ENCODE measurements at regions not wholly inside any gene's neighbourhood (a gene's known extent, or its start where the extent isn't known, plus 50 kb on each side); places are given as distances from the start of the nearest gene placed in this dataset.

DNA sequence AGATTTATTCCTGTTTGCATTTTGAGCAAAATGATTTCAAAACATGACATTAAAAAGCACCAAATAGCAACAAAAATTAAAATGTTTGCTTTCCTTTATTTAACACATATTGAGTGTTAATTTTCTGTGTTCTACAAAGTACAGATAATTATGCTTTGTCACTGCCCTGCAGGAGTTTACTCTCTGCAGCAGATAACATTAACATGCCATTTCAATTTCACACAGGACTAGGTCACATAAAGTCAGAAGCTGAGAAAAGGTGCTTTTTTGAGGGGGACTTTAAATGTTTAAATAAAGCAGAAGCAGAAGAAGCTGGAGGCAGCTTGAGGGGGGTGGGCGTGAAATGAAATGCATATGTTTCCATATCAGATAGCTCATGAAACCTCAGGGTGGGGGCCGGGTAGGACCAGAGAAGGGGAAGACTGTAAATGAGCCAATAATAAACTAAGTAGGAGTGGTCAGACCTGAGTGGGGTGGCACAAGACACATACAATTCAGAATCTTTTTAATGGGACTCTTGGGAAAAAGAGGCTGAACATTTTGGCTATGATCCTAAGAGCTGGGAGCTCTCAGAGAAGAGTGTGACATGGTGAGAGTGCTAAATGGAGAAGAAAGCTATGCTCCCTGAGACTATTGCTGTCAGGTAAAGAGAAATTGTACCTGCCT, 387.5 kb downstream of the FAM170A start:
- peak; percentile 5 for DNase-seq

DNA sequence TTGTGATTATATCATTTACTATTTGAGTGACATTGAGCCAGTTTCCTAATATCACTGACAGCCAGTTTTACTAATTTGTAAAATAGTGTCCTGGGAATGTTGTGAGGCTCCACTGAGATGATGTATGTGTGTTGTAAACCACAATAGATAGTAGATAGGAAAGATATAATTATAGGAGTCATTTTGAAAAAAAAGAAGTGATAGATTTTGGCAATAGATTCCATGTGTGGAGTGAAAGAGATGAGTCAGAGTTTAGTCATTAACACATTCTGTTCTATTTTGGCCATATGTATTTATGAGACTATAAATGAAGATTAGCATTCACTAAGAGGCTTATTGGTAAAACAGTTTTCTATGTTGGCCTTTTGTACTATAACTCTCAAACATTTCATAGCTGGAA, 388.2 kb downstream of the FAM170A start:
- peak; percentile 52 for DNase-seq

DNA sequence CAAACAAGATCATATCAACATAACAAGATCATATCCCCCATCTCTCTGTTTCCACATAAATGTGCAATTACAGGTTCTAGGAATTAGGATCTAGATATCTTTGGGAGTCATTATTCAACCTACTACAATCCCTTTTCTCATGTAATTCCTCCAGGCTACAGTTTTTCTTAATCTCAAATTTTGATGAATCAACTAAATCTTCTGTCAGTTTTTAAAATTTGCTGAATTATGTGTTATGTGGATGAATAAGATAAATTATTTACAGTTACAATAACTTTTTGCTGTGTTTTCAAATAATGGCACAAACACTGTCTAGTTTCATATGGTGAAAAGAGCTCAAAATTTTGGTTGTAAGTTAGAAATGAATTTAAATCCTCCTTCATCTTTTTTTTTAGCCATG, 405.8 kb downstream of the FAM170A start:
- DNase-seq, result no peak

DNA sequence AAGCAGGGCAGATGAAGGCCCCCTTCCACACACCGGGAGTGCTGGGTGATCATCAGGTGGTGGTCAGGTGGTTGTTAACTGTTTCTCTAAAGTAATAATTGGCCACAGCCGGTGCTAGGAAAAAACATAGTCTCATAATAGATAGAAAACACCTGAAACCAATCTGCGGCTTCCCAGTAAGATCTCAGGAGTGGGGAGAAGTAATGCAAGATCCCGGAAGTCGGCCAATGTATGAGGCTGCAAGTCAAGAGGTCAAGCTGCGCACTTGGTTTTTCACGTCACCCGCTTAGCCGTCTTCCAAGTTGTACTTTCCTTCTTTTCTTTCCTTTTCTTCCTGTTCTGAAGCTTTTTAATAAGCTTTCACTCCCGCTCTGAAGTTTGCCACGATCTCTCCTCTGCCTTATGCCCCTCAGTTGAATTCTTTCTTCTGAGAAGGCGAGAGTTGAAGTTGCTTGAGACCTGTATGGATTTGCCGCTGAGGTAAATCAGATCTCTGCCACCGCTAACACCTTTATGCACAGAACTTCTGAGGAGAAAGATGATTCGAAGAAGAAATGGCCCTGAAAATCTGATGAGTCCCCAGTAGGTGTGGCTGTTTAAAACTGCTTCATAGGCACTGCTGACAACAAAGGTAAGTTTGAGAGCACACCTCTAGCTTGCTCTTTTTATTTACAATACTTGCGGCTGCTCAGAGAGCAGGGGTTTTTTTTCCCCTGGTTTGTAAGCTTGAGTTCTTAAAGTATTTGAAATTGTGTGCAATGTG, 406.6 kb downstream of the FAM170A start:
- no peak for DNase-seq

DNA sequence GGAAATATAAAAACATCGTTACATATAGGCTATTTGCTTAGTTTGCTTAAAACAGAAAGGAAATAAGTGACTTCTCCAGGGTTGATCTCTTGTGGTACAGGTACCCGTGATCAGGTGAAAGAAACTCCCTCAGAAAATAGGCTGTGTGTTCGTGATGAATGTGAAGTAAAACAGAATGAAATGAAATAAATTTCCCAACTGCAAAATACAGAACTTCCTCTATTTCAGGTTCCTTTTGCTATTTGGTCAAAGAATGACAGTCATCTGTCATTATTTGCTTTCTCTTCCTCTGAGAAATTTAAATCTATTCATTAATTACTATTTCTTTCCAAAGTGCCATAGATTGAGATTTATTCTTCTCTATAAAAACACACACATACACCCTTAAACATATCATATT, 408.1 kb downstream of the FAM170A start:
- DNase-seq, result no peak

DNA sequence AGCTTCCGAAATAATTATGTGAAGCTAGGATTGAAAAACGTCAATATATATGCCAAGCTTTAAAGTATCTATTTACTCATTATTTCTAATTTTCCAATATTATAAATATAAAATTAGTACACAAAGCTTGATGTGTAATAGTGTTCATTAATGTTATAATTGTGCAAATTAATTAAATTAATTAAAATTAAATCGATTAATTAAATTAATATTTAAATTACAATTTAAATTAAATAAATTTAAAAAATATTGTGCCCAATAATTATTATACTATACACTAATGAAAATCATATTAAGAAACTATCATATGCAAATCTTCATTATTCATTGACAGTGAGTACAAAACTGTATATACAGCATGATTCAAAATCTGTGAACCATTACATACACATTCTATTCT, 409.8 kb downstream of the FAM170A start:
- no peak for DNase-seq

DNA sequence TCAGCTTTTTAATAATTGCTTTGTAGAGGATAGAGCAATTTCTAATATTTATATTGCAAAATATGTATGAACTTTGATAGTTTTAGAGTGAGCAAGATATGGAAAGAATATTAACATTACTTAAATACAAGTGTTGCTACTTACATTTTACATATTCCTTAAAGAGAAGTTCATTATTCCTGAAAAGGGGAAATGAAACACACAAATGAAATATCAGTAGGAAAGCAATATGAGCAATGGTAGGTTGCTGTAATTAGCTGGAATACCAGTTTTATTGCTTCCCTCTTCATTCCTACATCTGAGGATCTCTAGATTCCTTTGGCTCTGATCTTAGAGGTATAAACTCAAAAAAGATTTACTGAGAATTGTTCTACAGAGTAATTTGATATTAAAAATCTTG, 414.1 kb downstream of the FAM170A start:
- no peak for DNase-seq

DNA sequence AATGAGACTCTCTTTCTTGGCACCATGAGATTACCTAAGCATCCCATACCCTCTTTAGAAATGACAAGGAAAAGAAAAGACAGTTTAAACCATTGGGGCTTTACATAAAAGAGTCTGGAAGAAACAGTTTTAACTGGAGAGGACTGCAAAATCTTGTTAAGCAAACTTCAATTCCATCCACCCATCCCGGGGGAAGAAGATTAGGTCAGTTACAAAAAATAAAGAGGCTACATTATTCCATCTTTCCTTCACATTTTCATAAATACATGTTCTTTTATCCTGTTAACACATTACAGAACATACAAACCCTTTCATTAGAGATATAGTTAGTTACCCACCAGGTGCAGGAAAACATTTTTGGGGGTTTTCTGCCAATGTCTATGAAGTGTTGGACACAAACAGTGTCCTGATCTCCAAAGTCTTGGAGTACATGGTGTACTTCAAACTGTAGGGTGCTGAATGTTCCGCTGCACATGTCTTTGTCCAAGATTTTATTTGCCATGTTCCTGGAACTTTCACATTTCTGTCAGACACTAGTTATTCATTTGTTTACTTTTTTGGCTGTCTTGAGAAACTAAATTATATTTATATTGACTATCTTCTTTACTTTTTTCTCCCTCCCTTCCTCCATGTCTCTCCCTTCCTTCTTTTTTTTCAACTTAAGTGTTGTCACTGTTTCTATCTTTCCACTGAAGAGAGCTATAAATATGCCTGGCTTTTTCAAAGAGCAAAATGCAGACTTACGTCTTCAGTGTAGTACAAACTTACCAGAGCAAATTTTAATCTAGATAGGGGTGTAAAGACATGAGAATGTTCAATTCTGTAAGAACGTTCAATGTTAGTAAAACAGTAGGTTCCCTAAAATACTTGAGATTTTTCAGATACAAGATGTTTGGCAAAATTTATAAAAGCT, 410.9 kb upstream of the PRR16 start:
- DNase-seq, result no peak

DNA sequence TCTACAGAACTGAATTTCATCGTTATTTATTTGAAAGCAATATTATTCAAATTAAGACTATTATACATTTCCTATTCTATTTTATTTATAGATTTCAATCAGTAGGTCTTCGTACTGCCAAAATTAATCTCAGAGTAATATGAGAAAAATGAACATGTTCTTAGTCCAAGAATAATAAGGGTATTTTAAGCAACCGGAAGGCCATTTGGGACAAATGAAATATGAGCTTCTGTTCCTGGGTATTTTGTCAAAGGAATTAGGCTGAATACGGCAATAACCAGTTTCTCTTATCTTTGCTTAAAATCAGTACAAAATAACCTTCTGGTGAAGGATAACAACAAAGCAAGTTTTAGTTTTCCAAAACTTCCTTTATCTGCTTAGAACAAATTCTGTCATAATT, 410.3 kb upstream of the PRR16 start:
- no peak for DNase-seq

DNA sequence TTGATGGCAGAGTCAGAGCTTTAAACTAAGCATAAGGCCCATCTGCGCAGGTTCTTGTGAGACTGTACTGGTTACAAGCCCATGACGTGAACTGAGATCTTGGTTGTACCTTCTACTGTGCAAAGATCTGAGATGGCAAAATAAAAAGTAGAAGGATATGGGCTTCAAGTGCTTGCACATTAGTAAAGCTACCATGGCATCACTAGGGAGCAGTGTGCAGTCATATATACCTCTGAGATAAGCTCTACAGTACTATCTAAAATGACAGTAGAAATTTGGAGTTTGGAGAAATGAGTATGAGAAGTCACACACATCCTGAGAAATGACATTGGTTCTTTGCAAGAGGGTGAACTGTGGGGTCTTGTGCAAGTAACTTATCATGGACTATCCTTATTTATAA, 408.2 kb upstream of the PRR16 start:
- DNase-seq, result peak; percentile 64

DNA sequence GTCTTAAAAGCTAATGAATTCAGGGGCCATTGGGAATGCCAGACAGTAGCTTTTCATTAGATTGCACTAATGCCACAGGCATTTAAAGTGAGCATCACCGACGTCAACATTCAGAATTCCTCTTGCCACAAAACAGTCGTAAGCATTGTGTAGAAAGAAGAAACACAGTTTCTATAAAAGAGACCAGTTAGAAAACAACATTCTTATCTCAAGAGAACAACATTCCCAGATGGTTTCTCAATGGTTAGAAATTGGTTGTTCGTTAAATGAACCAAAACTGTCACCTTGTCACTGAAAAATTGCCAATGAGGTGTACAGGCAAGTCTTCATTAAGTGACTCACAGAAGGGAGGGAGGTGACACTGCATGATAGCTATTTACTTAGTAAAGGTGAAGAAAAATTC, 401.6 kb upstream of the PRR16 start:
- peak; percentile 58 for DNase-seq

DNA sequence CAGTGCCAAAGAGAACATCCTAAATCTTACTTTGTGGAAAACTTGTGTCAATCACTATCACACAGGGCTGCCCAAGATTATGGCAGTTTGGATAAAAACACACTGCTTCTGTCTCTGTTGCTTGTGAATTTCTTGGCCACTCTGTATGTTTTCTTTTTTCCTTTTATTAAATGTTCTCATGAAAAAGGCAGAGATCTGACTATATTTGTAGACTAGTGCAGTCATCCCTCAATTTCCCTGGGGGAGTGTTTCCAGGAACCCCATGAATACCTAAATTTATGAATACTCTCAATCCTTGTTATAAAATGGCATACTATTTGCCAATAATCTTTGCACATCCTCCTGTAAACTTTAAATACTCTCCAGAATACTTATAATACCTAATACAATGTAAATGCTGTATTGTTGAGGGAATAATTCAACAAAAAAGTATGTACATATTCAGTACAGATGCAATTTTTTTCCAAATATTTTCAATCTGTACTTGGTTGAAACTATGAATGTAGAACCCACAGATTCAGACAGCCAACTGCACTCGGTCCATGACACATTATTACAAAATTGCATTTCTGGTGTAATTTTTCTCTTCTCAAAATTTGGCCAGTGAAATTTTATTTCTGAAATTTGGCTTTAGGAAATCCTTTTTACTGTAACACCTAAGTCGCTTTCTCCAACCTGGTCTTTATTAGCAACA, 391.9 kb upstream of the PRR16 start:
- no peak for DNase-seq

DNA sequence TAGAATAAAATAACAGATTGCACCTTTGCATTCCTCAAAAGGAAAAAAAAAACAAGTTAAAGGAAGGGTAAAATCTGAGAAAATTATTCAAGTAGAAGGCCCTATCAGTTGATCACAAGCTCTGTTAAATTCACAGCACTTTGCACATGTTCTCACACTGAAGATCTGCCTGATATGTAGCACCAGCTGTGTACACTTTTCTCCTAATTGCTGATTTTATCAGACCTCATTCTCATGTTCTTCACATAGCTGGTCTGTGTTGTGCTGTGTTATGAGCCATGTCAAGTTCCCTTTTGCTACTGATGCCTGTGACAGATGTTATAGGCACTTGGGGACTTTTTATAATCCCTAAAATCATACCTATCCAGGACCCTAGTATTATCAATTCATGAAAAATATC, 390.4 kb upstream of the PRR16 start:
- no peak for DNase-seq

DNA sequence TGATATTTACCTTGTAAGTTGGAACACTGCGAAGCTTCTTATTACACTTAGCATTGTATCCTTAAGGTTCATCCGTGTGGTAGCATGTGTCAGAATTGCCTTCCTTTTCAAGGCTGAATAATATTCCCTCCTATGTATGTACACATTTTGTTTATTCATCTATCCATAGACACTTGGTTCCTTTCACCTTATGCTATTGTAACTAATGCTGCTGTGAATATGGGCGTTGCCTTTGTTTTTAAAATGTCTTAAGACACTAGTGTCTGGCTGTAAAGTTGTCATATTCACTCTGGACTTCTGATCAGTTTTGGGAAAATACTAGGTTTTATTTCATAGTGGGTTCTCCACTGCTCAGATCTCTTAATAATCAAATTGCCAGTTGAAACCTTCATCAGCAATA, 383.3 kb upstream of the PRR16 start:
- no peak for DNase-seq

DNA sequence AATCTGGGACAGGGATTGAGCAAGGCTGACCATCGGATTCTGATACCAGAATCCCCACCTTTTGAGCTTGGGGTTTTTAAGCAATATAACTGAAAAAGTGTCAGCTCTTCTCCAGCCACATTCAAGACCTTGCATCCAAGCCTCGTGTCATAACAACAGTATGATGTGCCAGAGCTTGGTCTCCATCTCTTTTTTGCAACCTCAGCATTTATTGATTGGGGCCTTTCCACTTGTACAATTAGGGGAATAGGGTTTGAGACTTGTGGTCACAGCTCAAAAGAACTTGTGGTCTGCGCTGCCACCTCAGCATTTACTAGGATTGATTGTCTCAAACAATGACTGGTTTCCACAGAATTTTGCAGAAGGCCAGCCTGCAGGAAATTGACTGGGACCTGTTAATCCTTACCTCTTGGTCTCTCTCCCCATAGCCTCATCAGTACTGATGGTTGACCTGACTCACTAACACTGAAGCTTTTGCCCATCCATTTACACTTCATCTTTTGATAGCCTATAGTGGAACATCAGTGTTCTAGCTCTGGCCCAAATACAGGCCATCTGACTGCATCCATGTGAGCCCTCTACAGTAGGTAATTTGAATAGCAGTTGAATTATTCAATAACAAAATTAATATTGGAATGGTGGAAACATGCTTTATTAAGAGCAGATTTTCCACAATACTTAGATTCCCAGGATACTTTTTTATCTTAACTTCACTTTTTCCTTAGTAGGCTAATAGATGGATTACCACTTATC, 381.6 kb upstream of the PRR16 start:
- DNase-seq, result no peak

DNA sequence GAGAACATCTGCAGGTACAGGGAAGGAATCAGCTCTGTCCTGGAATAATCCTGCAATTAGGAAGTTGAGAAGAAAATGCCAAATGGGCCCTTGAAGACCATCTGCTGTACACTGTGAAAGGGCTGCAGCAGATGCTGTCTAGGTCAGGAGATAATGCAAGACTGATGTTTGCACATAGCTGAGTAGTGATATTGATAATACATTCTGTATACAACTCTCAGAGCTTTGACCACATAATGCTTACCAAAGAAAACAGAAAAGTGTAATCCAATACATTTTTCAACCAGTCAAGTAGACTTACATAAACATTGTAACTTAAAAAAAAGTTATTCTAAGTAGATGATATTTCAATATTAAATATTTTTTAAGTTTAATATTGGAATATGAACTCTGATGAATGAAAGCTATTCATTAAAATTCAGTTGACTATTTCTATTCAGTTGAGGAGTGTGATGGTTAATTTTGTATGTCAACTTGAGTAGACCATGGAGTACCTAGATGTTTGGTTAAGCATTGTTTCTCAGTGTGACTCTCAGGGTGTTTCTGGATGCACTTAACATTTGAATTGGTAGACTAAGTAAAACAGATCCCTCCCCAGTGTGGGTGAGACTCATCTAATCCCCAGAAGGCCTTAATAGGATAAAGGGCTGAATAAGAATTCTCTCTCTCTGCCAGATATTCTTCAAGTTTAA, 380.1 kb upstream of the PRR16 start:
- no peak for DNase-seq

DNA sequence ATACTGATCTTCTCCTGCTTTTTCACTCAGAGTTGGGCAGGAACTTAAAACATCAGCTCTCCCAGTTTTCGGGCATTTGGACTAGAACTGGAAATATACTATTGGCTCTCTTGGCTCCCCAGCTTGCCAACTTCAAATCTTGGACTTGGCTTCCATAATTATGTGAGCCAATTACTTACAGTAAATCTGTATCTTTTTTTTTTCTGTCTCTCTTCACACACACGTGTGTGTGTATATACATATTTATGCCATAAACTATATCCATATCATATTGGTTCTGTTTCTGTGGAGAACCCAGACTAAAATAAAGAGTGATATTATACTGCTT, 379.6 kb upstream of the PRR16 start:
- DNase-seq, result no peak

DNA sequence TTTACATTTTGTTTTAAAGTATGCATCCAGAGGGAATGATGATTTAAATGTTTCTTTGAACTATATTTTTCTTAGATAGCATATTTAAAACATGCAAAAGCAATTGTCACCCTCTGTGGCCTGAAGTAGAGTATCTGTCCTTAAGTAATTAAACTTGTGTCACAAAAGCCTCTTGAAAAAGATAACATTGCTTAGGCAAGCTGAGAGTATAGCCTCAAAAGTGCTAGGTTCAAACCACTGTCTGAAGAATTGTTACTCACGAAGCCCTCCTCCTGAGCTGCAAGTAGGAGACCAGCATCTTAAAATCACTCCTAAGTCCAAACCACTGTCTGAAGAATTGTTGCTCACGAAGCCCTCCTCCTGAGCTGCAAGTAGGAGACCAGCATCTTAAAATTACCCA, 378.0 kb upstream of the PRR16 start:
- DNase-seq, result no peak

DNA sequence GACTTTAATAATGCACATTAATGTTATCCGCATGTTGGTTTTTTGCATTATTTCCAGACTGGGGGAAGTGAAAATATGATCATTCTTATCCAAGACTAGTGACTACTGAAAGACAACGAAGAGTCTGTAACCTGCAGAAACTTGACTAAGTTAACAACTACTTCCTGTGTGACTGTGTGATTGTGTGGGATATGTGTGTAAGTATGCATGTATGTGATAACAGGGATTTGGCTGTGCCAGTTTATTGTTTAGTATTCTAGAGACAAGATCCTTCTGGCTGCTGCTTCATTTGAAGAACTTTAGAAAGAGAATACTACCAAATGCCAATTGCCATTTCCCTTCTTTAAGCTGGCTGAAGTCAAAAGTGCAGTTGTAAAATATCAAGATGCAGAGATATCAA, 375.7 kb upstream of the PRR16 start:
- DNase-seq, result no peak

DNA sequence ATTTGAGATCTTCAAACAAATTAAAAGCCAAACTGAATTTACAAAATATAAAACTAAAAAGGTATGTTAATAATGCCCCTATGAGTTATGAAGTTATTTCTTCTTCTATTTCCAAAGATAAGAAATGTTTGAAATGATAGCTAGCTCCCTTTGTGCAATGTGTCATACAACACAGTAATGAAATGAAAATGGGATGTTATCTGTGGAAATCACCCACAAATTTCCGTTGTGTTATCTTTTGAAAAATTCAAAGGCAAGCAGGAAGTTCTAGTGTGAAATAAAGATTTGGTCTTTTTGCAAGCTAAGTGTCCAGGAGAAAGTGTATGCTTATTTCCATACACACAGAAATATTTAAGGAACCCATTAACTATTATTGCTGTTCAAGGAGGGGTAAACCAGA, 375.3 kb upstream of the PRR16 start:
- no peak for DNase-seq

DNA sequence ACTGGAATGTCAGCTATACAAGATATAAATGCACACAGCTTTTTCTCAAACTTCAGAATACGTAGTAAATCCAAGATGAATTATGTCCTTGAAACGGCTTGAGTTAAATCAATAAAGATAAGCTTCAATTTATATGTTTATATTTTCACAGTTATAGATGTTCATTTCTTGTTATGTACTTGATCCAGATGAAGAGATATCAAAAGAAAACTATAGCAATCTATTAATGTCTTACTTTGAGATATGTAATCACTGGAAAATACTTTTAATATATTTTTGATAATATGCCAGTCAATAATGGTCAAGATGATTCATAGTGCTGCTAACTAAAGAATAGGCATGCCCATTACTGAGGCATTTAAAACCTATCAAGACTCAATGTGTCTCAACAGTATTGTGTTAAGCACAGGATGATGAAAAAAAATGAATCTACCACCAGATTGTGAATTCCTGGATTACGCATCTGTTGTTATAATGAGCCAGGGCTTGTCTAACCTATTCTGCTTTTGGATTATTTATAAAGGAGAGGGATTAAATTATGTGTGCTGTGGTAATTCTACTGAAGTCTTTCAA, 372.6 kb upstream of the PRR16 start:
- DNase-seq, result peak; percentile 10

DNA sequence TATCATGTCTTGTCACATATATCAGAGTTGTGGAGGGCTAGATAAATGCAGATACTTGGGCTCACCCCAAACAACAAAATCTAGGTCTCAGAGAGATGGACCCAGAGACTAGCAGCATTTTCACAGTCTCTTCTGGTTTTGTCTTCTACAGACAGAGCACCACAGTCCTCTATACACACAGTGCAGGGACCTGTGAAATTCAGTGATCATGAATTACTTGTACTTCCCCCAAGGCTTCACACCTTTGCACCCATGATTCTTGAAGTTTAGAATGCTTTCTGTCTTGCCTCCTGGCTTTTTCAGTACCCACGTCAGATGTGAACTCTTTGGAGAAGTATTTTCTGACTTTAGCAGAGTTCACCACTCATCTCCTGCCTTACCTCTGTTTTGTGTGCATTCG, 371.5 kb upstream of the PRR16 start:
- no peak for DNase-seq
